ENCODE measurements at regions not wholly inside any gene's neighbourhood (a gene's known extent, or its start where the extent isn't known, plus 50 kb on each side); places are given as distances from the start of the nearest gene placed in this dataset.

GRCh38 chr7:26467541-26467940, 175.9 kb downstream of the SNX10 start:
- TF ChIP-seq, protein P1, sequence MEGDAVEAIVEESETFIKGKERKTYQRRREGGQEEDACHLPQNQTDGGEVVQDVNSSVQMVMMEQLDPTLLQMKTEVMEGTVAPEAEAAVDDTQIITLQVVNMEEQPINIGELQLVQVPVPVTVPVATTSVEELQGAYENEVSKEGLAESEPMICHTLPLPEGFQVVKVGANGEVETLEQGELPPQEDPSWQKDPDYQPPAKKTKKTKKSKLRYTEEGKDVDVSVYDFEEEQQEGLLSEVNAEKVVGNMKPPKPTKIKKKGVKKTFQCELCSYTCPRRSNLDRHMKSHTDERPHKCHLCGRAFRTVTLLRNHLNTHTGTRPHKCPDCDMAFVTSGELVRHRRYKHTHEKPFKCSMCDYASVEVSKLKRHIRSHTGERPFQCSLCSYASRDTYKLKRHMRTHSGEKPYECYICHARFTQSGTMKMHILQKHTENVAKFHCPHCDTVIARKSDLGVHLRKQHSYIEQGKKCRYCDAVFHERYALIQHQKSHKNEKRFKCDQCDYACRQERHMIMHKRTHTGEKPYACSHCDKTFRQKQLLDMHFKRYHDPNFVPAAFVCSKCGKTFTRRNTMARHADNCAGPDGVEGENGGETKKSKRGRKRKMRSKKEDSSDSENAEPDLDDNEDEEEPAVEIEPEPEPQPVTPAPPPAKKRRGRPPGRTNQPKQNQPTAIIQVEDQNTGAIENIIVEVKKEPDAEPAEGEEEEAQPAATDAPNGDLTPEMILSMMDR (IDR thresholded peaks at IDR 0.05), result no peak
- TF ChIP-seq POLR2A (IDR thresholded peaks at IDR 0.05), result no peak

Data from tibial nerve (tissue), 3 donors.